Panc1 (cell line): ENCODE measurements at regions not wholly inside any gene's neighbourhood (a gene's known extent, or its start where the extent isn't known, plus 50 kb on each side); places are given as distances from the start of the nearest gene placed in this dataset.

ENCODE experiments used
- TF ChIP-seq, protein P1 (sequence below): fragments of 450-650 bp; IDR thresholded peaks from 2 replicates; pipeline ENCODE4 v1.5.1; 2017; ENCODE audit warnings: mild to moderate bottlenecking
- TF ChIP-seq, protein P2 (sequence below), 2 experiments: IDR thresholded peaks; 2 replicates each; pipeline ENCODE4 v1.6.1; 2011 to 2012; ENCODE audit warnings: low read depth in 2 of 2, control low read depth in 1 of 2, low read length in 1 of 2, mild to moderate bottlenecking in 1 of 2, moderate library complexity in 1 of 2; ENCODE audit not compliant: insufficient read depth in 1 of 2

DNA sequence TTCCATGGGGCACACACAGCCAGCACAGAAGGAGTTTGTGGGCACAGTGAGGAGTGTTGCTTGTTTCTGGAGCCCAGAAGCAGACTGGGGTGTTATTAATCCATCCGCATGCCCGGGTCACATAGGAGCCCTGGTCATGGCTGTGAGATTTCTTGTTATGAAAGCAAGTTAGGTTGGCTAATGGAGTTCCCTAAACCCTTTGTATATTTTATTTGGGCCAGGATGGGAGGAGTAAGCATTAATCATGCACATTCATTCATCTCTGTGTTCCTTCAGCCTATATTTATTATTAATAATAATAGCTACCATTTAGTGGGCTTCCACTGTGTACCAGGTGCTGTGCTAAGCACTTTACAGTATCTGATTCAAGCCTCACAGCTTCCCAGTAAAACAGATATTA, 200.6 kb upstream of the CDH5 start:
- TF ChIP-seq, protein P1, sequence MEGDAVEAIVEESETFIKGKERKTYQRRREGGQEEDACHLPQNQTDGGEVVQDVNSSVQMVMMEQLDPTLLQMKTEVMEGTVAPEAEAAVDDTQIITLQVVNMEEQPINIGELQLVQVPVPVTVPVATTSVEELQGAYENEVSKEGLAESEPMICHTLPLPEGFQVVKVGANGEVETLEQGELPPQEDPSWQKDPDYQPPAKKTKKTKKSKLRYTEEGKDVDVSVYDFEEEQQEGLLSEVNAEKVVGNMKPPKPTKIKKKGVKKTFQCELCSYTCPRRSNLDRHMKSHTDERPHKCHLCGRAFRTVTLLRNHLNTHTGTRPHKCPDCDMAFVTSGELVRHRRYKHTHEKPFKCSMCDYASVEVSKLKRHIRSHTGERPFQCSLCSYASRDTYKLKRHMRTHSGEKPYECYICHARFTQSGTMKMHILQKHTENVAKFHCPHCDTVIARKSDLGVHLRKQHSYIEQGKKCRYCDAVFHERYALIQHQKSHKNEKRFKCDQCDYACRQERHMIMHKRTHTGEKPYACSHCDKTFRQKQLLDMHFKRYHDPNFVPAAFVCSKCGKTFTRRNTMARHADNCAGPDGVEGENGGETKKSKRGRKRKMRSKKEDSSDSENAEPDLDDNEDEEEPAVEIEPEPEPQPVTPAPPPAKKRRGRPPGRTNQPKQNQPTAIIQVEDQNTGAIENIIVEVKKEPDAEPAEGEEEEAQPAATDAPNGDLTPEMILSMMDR, result no peak
- TF ChIP-seq, protein P2, sequence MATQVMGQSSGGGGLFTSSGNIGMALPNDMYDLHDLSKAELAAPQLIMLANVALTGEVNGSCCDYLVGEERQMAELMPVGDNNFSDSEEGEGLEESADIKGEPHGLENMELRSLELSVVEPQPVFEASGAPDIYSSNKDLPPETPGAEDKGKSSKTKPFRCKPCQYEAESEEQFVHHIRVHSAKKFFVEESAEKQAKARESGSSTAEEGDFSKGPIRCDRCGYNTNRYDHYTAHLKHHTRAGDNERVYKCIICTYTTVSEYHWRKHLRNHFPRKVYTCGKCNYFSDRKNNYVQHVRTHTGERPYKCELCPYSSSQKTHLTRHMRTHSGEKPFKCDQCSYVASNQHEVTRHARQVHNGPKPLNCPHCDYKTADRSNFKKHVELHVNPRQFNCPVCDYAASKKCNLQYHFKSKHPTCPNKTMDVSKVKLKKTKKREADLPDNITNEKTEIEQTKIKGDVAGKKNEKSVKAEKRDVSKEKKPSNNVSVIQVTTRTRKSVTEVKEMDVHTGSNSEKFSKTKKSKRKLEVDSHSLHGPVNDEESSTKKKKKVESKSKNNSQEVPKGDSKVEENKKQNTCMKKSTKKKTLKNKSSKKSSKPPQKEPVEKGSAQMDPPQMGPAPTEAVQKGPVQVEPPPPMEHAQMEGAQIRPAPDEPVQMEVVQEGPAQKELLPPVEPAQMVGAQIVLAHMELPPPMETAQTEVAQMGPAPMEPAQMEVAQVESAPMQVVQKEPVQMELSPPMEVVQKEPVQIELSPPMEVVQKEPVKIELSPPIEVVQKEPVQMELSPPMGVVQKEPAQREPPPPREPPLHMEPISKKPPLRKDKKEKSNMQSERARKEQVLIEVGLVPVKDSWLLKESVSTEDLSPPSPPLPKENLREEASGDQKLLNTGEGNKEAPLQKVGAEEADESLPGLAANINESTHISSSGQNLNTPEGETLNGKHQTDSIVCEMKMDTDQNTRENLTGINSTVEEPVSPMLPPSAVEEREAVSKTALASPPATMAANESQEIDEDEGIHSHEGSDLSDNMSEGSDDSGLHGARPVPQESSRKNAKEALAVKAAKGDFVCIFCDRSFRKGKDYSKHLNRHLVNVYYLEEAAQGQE (IDR thresholded peaks at IDR 0.05; ENCODE audit: insufficient read depth in 1 of 2, low read depth in 2 of 2, low read length in 1 of 2), result no peak
